ENCODE measurements at regions not wholly inside any gene's neighbourhood (a gene's known extent, or its start where the extent isn't known, plus 50 kb on each side); places are given as distances from the start of the nearest gene placed in this dataset.

- TF ChIP-seq POLR2AphosphoS5 (IDR thresholded peaks at IDR 0.05) = no peak
- TF ChIP-seq CTCF (IDR thresholded peaks at IDR 0.05) = no peak
- no peak for TF ChIP-seq POLR2A (IDR thresholded peaks at IDR 0.05)
- TF ChIP-seq EP300 (IDR thresholded peaks at IDR 0.05) = no peak
These were observed 146.5 kb downstream of the URI1 start for GRCh38 chr19:30088567-30088966.

Measured in gastroesophageal sphincter (tissue), 3 donors.